ENCODE measurements at regions not wholly inside any gene's neighbourhood (a gene's known extent, or its start where the extent isn't known, plus 50 kb on each side); places are given as distances from the start of the nearest gene placed in this dataset.
A peak's percentile ranks its signal among the peaks of the same experiment; 100 is the strongest.
"Not testable (repeated sequence)": the region's sequence is repeated elsewhere in the genome, so short reads cannot be mapped to it uniquely, and the experiment has no call there.

GRCh38 chr20:58573986-58574385 is 58.8 kb upstream of the APCDD1L start:
- no peak for DNase-seq (ENCODE audit: low spot score)
- H3K4me3 ChIP-seq, result no peak overlapping the region
- 93% methylated on average over 4 of the region's 4 CpGs for WGBS (ENCODE audit: low lambda C conversion rate, missing lambda C conversion rate)

GRCh38 chr20:58573257-58573656 is 58.1 kb upstream of the APCDD1L start:
- Histone ChIP-seq H4K20me1 (ENCODE audit: insufficient read depth, poor library complexity, severe bottlenecking) (no peaks in the 10 kb centered on the region), H3K79me2 (no peaks in the 10 kb centered on the region), H3K4me2 (no peak overlapping the region), H3K9me3 (ENCODE audit: low read depth) (no peaks in the 10 kb centered on the region), H2AFZ (no peak overlapping the region), H3K36me3 (replicated peaks; ENCODE audit: insufficient read depth, low read depth) (no peaks in the 10 kb centered on the region), H3K4me3 (no peak overlapping the region), H3K4me1 (ENCODE audit: insufficient read depth) (peaks cover 43% of the 10 kb centered on the region), H3K9me2 (replicated peaks; ENCODE audit: insufficient read depth) (no peaks in the 10 kb centered on the region), H3K27me3 (peaks cover 3% of the 10 kb centered on the region), H3K27ac (no peak overlapping the region)
- TF ChIP-seq EZH2 (IDR thresholded peaks at IDR 0.05; ENCODE audit: borderline replicate concordance) (no peak), EZH2phosphoT487 (IDR thresholded peaks at IDR 0.05; ENCODE audit: low read depth, severe bottlenecking, unreplicated experiment) (no peak), CTCF (IDR thresholded peaks at IDR 0.05; ENCODE audit: poor library complexity) (no peak)
- no peak for DNase-seq (ENCODE audit: low spot score)
- WGBS (ENCODE audit: low lambda C conversion rate, missing lambda C conversion rate), result 85% methylated on average over 9 of the region's 9 CpGs

More at GRCh38 chr20:58573986-58574385, 58.8 kb upstream of the APCDD1L start:
- no peak overlapping the region for H3K27ac ChIP-seq
- H3K36me3 ChIP-seq (replicated peaks; ENCODE audit: insufficient read depth, low read depth), result no peaks in the 10 kb centered on the region
- no peaks in the 10 kb centered on the region for H4K20me1 ChIP-seq (ENCODE audit: insufficient read depth, poor library complexity, severe bottlenecking)
- H3K4me2 ChIP-seq, result no peak overlapping the region
- no peak overlapping the region for H2AFZ ChIP-seq
- no peaks in the 10 kb centered on the region for H3K9me2 ChIP-seq (replicated peaks; ENCODE audit: insufficient read depth)
- peaks cover 4% of the 10 kb centered on the region for H3K27me3 ChIP-seq
- H3K9me3 ChIP-seq (ENCODE audit: low read depth), result no peaks in the 10 kb centered on the region
- H3K4me1 ChIP-seq (ENCODE audit: insufficient read depth), result peaks cover 36% of the 10 kb centered on the region
- no peaks in the 10 kb centered on the region for H3K79me2 ChIP-seq
- TF ChIP-seq CTCF (IDR thresholded peaks at IDR 0.05; ENCODE audit: poor library complexity), result no peak
- TF ChIP-seq EZH2phosphoT487 (IDR thresholded peaks at IDR 0.05; ENCODE audit: low read depth, severe bottlenecking, unreplicated experiment), result no peak
- no peak for TF ChIP-seq EZH2 (IDR thresholded peaks at IDR 0.05; ENCODE audit: borderline replicate concordance)

- H3K79me2 ChIP-seq; H3K9me3 ChIP-seq (ENCODE audit: low read depth); H3K36me3 ChIP-seq (replicated peaks; ENCODE audit: insufficient read depth, low read depth); H3K9me2 ChIP-seq (replicated peaks; ENCODE audit: insufficient read depth); H4K20me1 ChIP-seq (ENCODE audit: insufficient read depth, poor library complexity, severe bottlenecking); H3K4me3 ChIP-seq; H2AFZ ChIP-seq; H3K27me3 ChIP-seq; DNase-seq (ENCODE audit: low spot score): not testable (repeated sequence)
- Histone ChIP-seq H3K4me2 (peak overlapping the region; percentile 63), H3K27ac (peak overlapping the region; percentile 82), H3K4me1 (ENCODE audit: insufficient read depth) (peaks cover 44% of the 10 kb centered on the region)
- WGBS (ENCODE audit: low lambda C conversion rate, missing lambda C conversion rate), result 43% methylated on average over 4 of the region's 4 CpGs
These were observed 57.2 kb upstream of the APCDD1L start for GRCh38 chr20:58572428-58572763.

- peak; percentile 35 for DNase-seq (ENCODE audit: low spot score)
- Histone ChIP-seq H3K27me3 (no peaks in the 10 kb centered on the region), H3K27ac (peak overlapping the region; percentile 82), H2AFZ (no peak overlapping the region), H3K9me3 (ENCODE audit: low read depth) (no peaks in the 10 kb centered on the region), H3K79me2 (no peaks in the 10 kb centered on the region), H3K4me1 (ENCODE audit: insufficient read depth) (peaks cover 44% of the 10 kb centered on the region), H3K4me2 (peak overlapping the region; percentile 63), H3K4me3 (no peak overlapping the region), H3K36me3 (replicated peaks; ENCODE audit: insufficient read depth, low read depth) (no peaks in the 10 kb centered on the region), H3K9me2 (replicated peaks; ENCODE audit: insufficient read depth) (no peaks in the 10 kb centered on the region), H4K20me1 (ENCODE audit: insufficient read depth, poor library complexity, severe bottlenecking) (no peaks in the 10 kb centered on the region)
- TF ChIP-seq EZH2phosphoT487 (IDR thresholded peaks at IDR 0.05; ENCODE audit: low read depth, severe bottlenecking, unreplicated experiment), result no peak
- no peak for TF ChIP-seq EZH2 (IDR thresholded peaks at IDR 0.05; ENCODE audit: borderline replicate concordance)
- TF ChIP-seq CTCF (IDR thresholded peaks at IDR 0.05; ENCODE audit: poor library complexity), result no peak
- WGBS (ENCODE audit: low lambda C conversion rate, missing lambda C conversion rate), result 14% methylated on average over 16 of the region's 16 CpGs
These were observed 56.7 kb upstream of the APCDD1L start for GRCh38 chr20:58571693-58572427.
